Neural crest cell (in vitro differentiated cells): ENCODE measurements at regions not wholly inside any gene's neighbourhood (a gene's known extent, or its start where the extent isn't known, plus 50 kb on each side); places are given as distances from the start of the nearest gene placed in this dataset.

Source experiments
- DNase-seq: peaks from one replicate; pipeline ENCODE4 v3.0.0; 2021; ENCODE audit warnings: low read depth, mixed read lengths, low spot score
- H3K27ac Mint-ChIP-seq: one replicate; pipeline ENCODE4 v1.8.0; 2021; ENCODE audit warnings: mild to moderate bottlenecking, mixed read lengths; ENCODE audit not compliant: unreplicated experiment
- H3K27me3 Mint-ChIP-seq: 2 replicates; pipeline ENCODE4 v1.8.0; 2021; ENCODE audit warnings: low read depth, mild to moderate bottlenecking, mixed read lengths
- H3K36me3 Mint-ChIP-seq: 2 replicates; pipeline ENCODE4 v1.8.0; 2021; ENCODE audit warnings: low read depth, mild to moderate bottlenecking, mixed read lengths
- H3K4me1 Mint-ChIP-seq: 2 replicates; pipeline ENCODE4 v1.8.0; 2021; ENCODE audit warnings: mixed read lengths
- H3K4me3 Mint-ChIP-seq: one replicate; pipeline ENCODE4 v1.8.0; 2021; ENCODE audit warnings: mild to moderate bottlenecking, mixed read lengths
- H3K9me3 Mint-ChIP-seq: 2 replicates; pipeline ENCODE4 v1.8.0; 2021; ENCODE audit warnings: mixed read lengths
- CTCF ChIP-seq: fragments of 200-600 bp; sonication (generic); conservative IDR thresholded peaks from 2 replicates; pipeline ENCODE4 v1.5.0; 2021; ENCODE audit warnings: antibody characterized with exemption, mild to moderate bottlenecking

GRCh38 chr17:83176623-83177583 is 97.5 kb downstream of the METRNL start:
- Mint-ChIP-seq H3K4me3 (no peak overlapping the region), H3K36me3 (no peaks in the 10 kb centered on the region), H3K27ac (no peak overlapping the region), H3K4me1 (peaks cover 7% of the 10 kb centered on the region), H3K27me3 (no peaks in the 10 kb centered on the region), H3K9me3 (no peaks in the 10 kb centered on the region)
- DNase-seq = no peak
- TF ChIP-seq CTCF = no peak

- no peaks in the 10 kb centered on the region for H3K9me3 Mint-ChIP-seq
- DNase-seq = no peak
- H3K36me3 Mint-ChIP-seq = no peaks in the 10 kb centered on the region
- TF ChIP-seq CTCF = no peak
- peaks cover 7% of the 10 kb centered on the region for H3K4me1 Mint-ChIP-seq
- no peaks in the 10 kb centered on the region for H3K27me3 Mint-ChIP-seq
- H3K4me3 Mint-ChIP-seq = no peak overlapping the region
- no peak overlapping the region for H3K27ac Mint-ChIP-seq
These were observed 98.5 kb downstream of the METRNL start for GRCh38 chr17:83177611-83178532.

- DNase-seq = no peak
- Mint-ChIP-seq H3K4me3 (no peak overlapping the region), H3K4me1 (peaks cover 10% of the 10 kb centered on the region), H3K27me3 (no peaks in the 10 kb centered on the region), H3K36me3 (no peaks in the 10 kb centered on the region), H3K9me3 (no peaks in the 10 kb centered on the region), H3K27ac (no peak overlapping the region)
- no peak for TF ChIP-seq CTCF
These were observed 99.3 kb downstream of the METRNL start for GRCh38 chr17:83178533-83179304.

GRCh38 chr17:83179374-83179773 is 100.0 kb downstream of the METRNL start:
- Mint-ChIP-seq H3K36me3 (no peaks in the 10 kb centered on the region), H3K27ac (no peak overlapping the region), H3K9me3 (no peaks in the 10 kb centered on the region), H3K4me1 (peaks cover 11% of the 10 kb centered on the region), H3K4me3 (no peak overlapping the region), H3K27me3 (no peaks in the 10 kb centered on the region)
- TF ChIP-seq CTCF = no peak
- no peak for DNase-seq

GRCh38 chr17:83179811-83180210 is 100.4 kb downstream of the METRNL start:
- Mint-ChIP-seq H3K27me3 (no peaks in the 10 kb centered on the region), H3K9me3 (no peaks in the 10 kb centered on the region), H3K4me3 (no peak overlapping the region), H3K36me3 (no peaks in the 10 kb centered on the region), H3K27ac (no peak overlapping the region), H3K4me1 (peaks cover 11% of the 10 kb centered on the region)
- DNase-seq = no peak
- TF ChIP-seq CTCF = no peak
